Activated CD4-positive, alpha-beta T cell treated with anti-CD3 and anti-CD28 coated beads, Interleukin-2, amount 10 ng/mL, durations not matched to agents 24 days and 14 days (primary cell): ENCODE measurements at regions not wholly inside any gene's neighbourhood (a gene's known extent, or its start where the extent isn't known, plus 50 kb on each side); places are given as distances from the start of the nearest gene placed in this dataset.
"Not testable (repeated sequence)": the region's sequence is repeated elsewhere in the genome, so short reads cannot be mapped to it uniquely, and the experiment has no call there.

Experiments
- DNase-seq: peaks from one replicate; pipeline ENCODE4 v3.0.0; 2022
- H3K27ac Mint-ChIP-seq: one replicate; pipeline ENCODE4 v1.8.0; 2022; ENCODE audit warnings: mild to moderate bottlenecking, mixed read lengths
- H3K27me3 Mint-ChIP-seq: one replicate; pipeline ENCODE4 v1.8.0; 2022; ENCODE audit warnings: mixed read lengths
- H3K36me3 Mint-ChIP-seq: one replicate; pipeline ENCODE4 v1.8.0; 2022; ENCODE audit warnings: low read depth, mild to moderate bottlenecking, mixed read lengths
- H3K4me1 Mint-ChIP-seq: one replicate; pipeline ENCODE4 v1.8.0; 2021; ENCODE audit warnings: mixed read lengths
- H3K4me3 Mint-ChIP-seq: one replicate; pipeline ENCODE4 v1.8.0; 2022; ENCODE audit warnings: mild to moderate bottlenecking, moderate library complexity, mixed read lengths
- H3K9me3 Mint-ChIP-seq: one replicate; pipeline ENCODE4 v1.8.0; 2021; ENCODE audit warnings: mixed read lengths
- intact Hi-C: fragments of 100-400 bp; cut with micrococcal nuclease; formaldehyde crosslinking; loops from one replicate; pipeline ENCODE4 v1.15.1; 2023

GRCh38 chr13:64480672-64481071, 2749.5 kb downstream of the PCDH9 start:
- Mint-ChIP-seq H3K4me3 (no peak overlapping the region), H3K4me1 (no peaks in the 10 kb centered on the region), H3K27me3 (no peaks in the 10 kb centered on the region), H3K9me3 (peaks cover 6% of the 10 kb centered on the region), H3K27ac (no peak overlapping the region), H3K36me3 (no peaks in the 10 kb centered on the region)
- intact Hi-C loops, result no loop called here
- no peak for DNase-seq

GRCh38 chr13:64480211-64480610, 2749.9 kb downstream of the PCDH9 start:
- peaks cover 6% of the 10 kb centered on the region for H3K9me3 Mint-ChIP-seq
- DNase-seq, result no peak
- no peaks in the 10 kb centered on the region for H3K36me3 Mint-ChIP-seq
- no peak overlapping the region for H3K4me3 Mint-ChIP-seq
- no peaks in the 10 kb centered on the region for H3K27me3 Mint-ChIP-seq
- intact Hi-C loops, result no loop called here
- H3K27ac Mint-ChIP-seq, result no peak overlapping the region
- H3K4me1 Mint-ChIP-seq, result no peaks in the 10 kb centered on the region

- no peak for DNase-seq
- H3K4me3 Mint-ChIP-seq, result no peak overlapping the region
- peaks cover 3% of the 10 kb centered on the region for H3K9me3 Mint-ChIP-seq
- no peaks in the 10 kb centered on the region for H3K4me1 Mint-ChIP-seq
- H3K36me3 Mint-ChIP-seq, result no peaks in the 10 kb centered on the region
- no peaks in the 10 kb centered on the region for H3K27me3 Mint-ChIP-seq
- H3K27ac Mint-ChIP-seq, result no peak overlapping the region
- intact Hi-C loops, result no loop called here
These were observed 2753.0 kb downstream of the PCDH9 start for GRCh38 chr13:64477146-64477545.

- H3K4me1 Mint-ChIP-seq, H3K4me3 Mint-ChIP-seq, H3K9me3 Mint-ChIP-seq, H3K36me3 Mint-ChIP-seq, H3K27me3 Mint-ChIP-seq, intact Hi-C loops, H3K27ac Mint-ChIP-seq, DNase-seq: not testable (repeated sequence)
These were observed 2754.0 kb downstream of the PCDH9 start for GRCh38 chr13:64476041-64476568.

- no peaks in the 10 kb centered on the region for H3K36me3 Mint-ChIP-seq
- no peaks in the 10 kb centered on the region for H3K27me3 Mint-ChIP-seq
These were observed 2758.2 kb downstream of the PCDH9 start for GRCh38 chr13:64471916-64472315.

GRCh38 chr13:64470751-64471150, 2759.4 kb downstream of the PCDH9 start:
- Mint-ChIP-seq H3K27ac (no peak overlapping the region), H3K4me3 (no peak overlapping the region), H3K36me3 (no peaks in the 10 kb centered on the region), H3K27me3 (no peaks in the 10 kb centered on the region), H3K9me3 (no peaks in the 10 kb centered on the region), H3K4me1 (no peaks in the 10 kb centered on the region)
- no peak for DNase-seq
- intact Hi-C loops, result no loop called here

More at GRCh38 chr13:64471916-64472315, 2758.2 kb downstream of the PCDH9 start:
- DNase-seq, result no peak
- Mint-ChIP-seq H3K9me3 (no peaks in the 10 kb centered on the region), H3K27ac (no peak overlapping the region), H3K4me3 (no peak overlapping the region), H3K4me1 (no peaks in the 10 kb centered on the region)
- intact Hi-C loops, result no loop called here

GRCh38 chr13:64459778-64460177, 2770.4 kb downstream of the PCDH9 start:
- Mint-ChIP-seq H3K4me1 (no peaks in the 10 kb centered on the region), H3K27ac (no peak overlapping the region), H3K9me3 (peaks cover 4% of the 10 kb centered on the region), H3K36me3 (no peaks in the 10 kb centered on the region), H3K4me3 (no peak overlapping the region), H3K27me3 (no peaks in the 10 kb centered on the region)
- intact Hi-C loops, result no loop called here
- DNase-seq, result no peak

GRCh38 chr13:64457976-64458375, 2772.2 kb downstream of the PCDH9 start:
- no peaks in the 10 kb centered on the region for H3K27me3 Mint-ChIP-seq
- no peak for DNase-seq
- H3K4me1 Mint-ChIP-seq, result no peaks in the 10 kb centered on the region
- no peak overlapping the region for H3K27ac Mint-ChIP-seq
- peaks cover 4% of the 10 kb centered on the region for H3K9me3 Mint-ChIP-seq
- H3K36me3 Mint-ChIP-seq, result no peaks in the 10 kb centered on the region
- intact Hi-C loops, result no loop called here
- H3K4me3 Mint-ChIP-seq, result no peak overlapping the region

- intact Hi-C loops, result no loop called here
- no peak overlapping the region for H3K27ac Mint-ChIP-seq
- no peaks in the 10 kb centered on the region for H3K27me3 Mint-ChIP-seq
- DNase-seq, result no peak
- H3K9me3 Mint-ChIP-seq, result peaks cover 4% of the 10 kb centered on the region
- H3K36me3 Mint-ChIP-seq, result no peaks in the 10 kb centered on the region
- no peak overlapping the region for H3K4me3 Mint-ChIP-seq
- H3K4me1 Mint-ChIP-seq, result no peaks in the 10 kb centered on the region
These were observed 2775.0 kb downstream of the PCDH9 start for GRCh38 chr13:64455124-64455523.

- no peak for DNase-seq
- Mint-ChIP-seq H3K4me1 (no peaks in the 10 kb centered on the region), H3K9me3 (no peaks in the 10 kb centered on the region), H3K27ac (no peak overlapping the region), H3K27me3 (no peaks in the 10 kb centered on the region), H3K36me3 (no peaks in the 10 kb centered on the region), H3K4me3 (no peak overlapping the region)
- intact Hi-C loops, result no loop called here
These were observed 2776.3 kb downstream of the PCDH9 start for GRCh38 chr13:64453831-64454230.

GRCh38 chr13:64446372-64446771, 2783.8 kb downstream of the PCDH9 start:
- no peaks in the 10 kb centered on the region for H3K4me1 Mint-ChIP-seq
- no peaks in the 10 kb centered on the region for H3K9me3 Mint-ChIP-seq
- no peaks in the 10 kb centered on the region for H3K36me3 Mint-ChIP-seq
- H3K27me3 Mint-ChIP-seq, result no peaks in the 10 kb centered on the region
- DNase-seq, result no peak
- no peak overlapping the region for H3K27ac Mint-ChIP-seq
- H3K4me3 Mint-ChIP-seq, result no peak overlapping the region
- intact Hi-C loops, result no loop called here

GRCh38 chr13:64441740-64442139, 2788.4 kb downstream of the PCDH9 start:
- no peak overlapping the region for H3K4me3 Mint-ChIP-seq
- H3K9me3 Mint-ChIP-seq, result no peaks in the 10 kb centered on the region
- no peaks in the 10 kb centered on the region for H3K36me3 Mint-ChIP-seq
- no peaks in the 10 kb centered on the region for H3K4me1 Mint-ChIP-seq
- intact Hi-C loops, result no loop called here
- no peaks in the 10 kb centered on the region for H3K27me3 Mint-ChIP-seq
- no peak for DNase-seq
- H3K27ac Mint-ChIP-seq, result no peak overlapping the region

- Mint-ChIP-seq H3K27ac (no peak overlapping the region), H3K27me3 (no peaks in the 10 kb centered on the region), H3K4me1 (no peaks in the 10 kb centered on the region), H3K4me3 (no peak overlapping the region), H3K9me3 (peaks cover 3% of the 10 kb centered on the region), H3K36me3 (no peaks in the 10 kb centered on the region)
- no peak for DNase-seq
- intact Hi-C loops, result no loop called here
These were observed 2792.1 kb downstream of the PCDH9 start for GRCh38 chr13:64438084-64438483.

GRCh38 chr13:64429691-64430090, 2800.4 kb downstream of the PCDH9 start:
- Mint-ChIP-seq H3K36me3 (no peaks in the 10 kb centered on the region), H3K27ac (no peak overlapping the region), H3K9me3 (no peaks in the 10 kb centered on the region), H3K4me1 (no peaks in the 10 kb centered on the region), H3K4me3 (no peak overlapping the region), H3K27me3 (no peaks in the 10 kb centered on the region)
- intact Hi-C loops, result no loop called here
- DNase-seq, result no peak

- Mint-ChIP-seq H3K27me3 (no peaks in the 10 kb centered on the region), H3K9me3 (no peaks in the 10 kb centered on the region), H3K4me3 (no peak overlapping the region), H3K4me1 (no peaks in the 10 kb centered on the region), H3K27ac (no peak overlapping the region), H3K36me3 (no peaks in the 10 kb centered on the region)
- intact Hi-C loops, result no loop called here
- DNase-seq, result no peak
These were observed 2801.9 kb downstream of the PCDH9 start for GRCh38 chr13:64428196-64428595.
